ENCODE measurements at regions not wholly inside any gene's neighbourhood (a gene's known extent, or its start where the extent isn't known, plus 50 kb on each side); places are given as distances from the start of the nearest gene placed in this dataset.
"Not testable (repeated sequence)": the region's sequence is repeated elsewhere in the genome, so short reads cannot be mapped to it uniquely, and the experiment has no call there.

DNA sequence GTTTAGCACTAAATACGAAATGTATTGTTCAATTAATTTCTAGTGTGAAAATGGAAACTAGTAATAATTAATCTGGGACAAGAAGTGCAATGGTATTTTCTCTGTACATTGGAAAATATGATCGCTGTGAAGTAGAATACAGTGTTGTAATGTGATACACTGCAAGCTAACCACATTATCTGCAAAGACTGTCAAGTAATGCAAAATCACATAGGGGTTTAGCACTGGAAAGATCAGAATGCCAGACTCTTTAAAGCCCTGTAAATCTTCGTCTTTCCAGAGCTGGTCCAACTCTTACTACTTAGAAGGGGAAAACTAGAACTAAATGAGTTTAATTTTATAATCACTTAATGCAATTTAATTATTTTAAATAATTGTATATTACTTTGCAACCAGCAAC lies 544.5 kb upstream of the ANO3 start:
- no peaks in the 10 kb centered on the region for H3K27me3 ChIP-seq
- H3K4me1 ChIP-seq, result no peaks in the 10 kb centered on the region
- no peak for DNase-seq (ENCODE audit: extremely low spot score in 2 of 2)
- intact Hi-C loops (cut with DNase I), result no loop called here
- TF ChIP-seq, protein P1, sequence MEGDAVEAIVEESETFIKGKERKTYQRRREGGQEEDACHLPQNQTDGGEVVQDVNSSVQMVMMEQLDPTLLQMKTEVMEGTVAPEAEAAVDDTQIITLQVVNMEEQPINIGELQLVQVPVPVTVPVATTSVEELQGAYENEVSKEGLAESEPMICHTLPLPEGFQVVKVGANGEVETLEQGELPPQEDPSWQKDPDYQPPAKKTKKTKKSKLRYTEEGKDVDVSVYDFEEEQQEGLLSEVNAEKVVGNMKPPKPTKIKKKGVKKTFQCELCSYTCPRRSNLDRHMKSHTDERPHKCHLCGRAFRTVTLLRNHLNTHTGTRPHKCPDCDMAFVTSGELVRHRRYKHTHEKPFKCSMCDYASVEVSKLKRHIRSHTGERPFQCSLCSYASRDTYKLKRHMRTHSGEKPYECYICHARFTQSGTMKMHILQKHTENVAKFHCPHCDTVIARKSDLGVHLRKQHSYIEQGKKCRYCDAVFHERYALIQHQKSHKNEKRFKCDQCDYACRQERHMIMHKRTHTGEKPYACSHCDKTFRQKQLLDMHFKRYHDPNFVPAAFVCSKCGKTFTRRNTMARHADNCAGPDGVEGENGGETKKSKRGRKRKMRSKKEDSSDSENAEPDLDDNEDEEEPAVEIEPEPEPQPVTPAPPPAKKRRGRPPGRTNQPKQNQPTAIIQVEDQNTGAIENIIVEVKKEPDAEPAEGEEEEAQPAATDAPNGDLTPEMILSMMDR (IDR thresholded peaks at IDR 0.05), result no peak
- TF ChIP-seq POLR2AphosphoS5 (IDR thresholded peaks at IDR 0.05; ENCODE audit: insufficient read depth in 1 of 2, low read depth in 1 of 2), result no peak
- no peak for TF ChIP-seq POLR2A (IDR thresholded peaks at IDR 0.05)
- H3K9me3 ChIP-seq, result no peaks in the 10 kb centered on the region
- no peak overlapping the region for H3K27ac ChIP-seq
- no peaks in the 10 kb centered on the region for H3K36me3 ChIP-seq
- no peak overlapping the region for H3K4me3 ChIP-seq

DNA sequence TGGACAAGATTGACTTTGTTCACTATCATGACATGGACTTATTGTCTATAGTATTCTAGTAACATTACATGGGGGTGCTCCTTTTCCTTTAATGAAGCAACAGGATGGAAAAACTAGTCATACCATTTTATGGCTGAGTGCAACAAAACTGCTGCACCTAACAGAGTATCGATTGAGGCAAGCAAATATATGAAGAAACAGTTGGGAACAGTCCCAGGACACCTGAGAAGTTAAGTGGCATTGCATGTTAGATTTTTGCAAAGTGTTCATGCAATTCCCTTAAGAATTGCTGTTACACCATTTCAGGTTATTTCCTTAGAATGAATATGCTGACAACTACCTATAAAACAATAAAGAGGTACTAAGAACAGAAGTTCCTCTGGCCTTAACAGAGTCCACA lies 541.5 kb upstream of the ANO3 start:
- Histone ChIP-seq H3K27me3 (no peaks in the 10 kb centered on the region), H3K9me3 (no peaks in the 10 kb centered on the region), H3K36me3 (no peaks in the 10 kb centered on the region), H3K4me3 (no peak overlapping the region), H3K4me1 (no peaks in the 10 kb centered on the region), H3K27ac (no peak overlapping the region)
- DNase-seq (ENCODE audit: extremely low spot score in 2 of 2), result no peak
- TF ChIP-seq, protein P1 (IDR thresholded peaks at IDR 0.05), result no peak
- TF ChIP-seq POLR2AphosphoS5 (IDR thresholded peaks at IDR 0.05; ENCODE audit: insufficient read depth in 1 of 2, low read depth in 1 of 2), result no peak
- no peak for TF ChIP-seq POLR2A (IDR thresholded peaks at IDR 0.05)
- intact Hi-C loops (cut with DNase I), result no loop called here

DNA sequence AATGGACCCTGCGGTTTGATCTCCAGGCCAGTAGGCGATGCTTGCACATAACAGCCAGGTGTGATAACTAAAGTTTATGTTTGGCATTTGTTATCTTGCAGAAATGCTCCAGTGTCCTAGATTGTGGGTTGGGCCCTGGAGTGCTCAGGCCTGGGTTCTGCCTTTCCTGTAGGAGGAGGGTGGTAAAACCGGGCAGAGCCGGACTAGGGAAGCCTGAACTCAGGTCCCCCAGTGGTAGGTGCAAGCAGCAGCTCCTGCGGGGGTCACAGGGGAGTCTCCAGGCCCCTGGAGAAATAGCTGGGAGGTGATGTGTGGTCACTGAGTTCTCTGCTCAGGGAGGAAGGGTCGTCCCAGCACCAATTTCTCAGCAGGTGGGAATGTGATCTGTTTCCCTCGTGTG lies 538.3 kb upstream of the ANO3 start:
- Histone ChIP-seq H3K36me3 (no peaks in the 10 kb centered on the region), H3K4me1 (no peaks in the 10 kb centered on the region), H3K27me3 (no peaks in the 10 kb centered on the region), H3K27ac (no peak overlapping the region), H3K9me3 (no peaks in the 10 kb centered on the region), H3K4me3 (no peak overlapping the region)
- TF ChIP-seq, protein P1 (IDR thresholded peaks at IDR 0.05), result no peak
- no peak for TF ChIP-seq POLR2A (IDR thresholded peaks at IDR 0.05)
- no peak for TF ChIP-seq POLR2AphosphoS5 (IDR thresholded peaks at IDR 0.05; ENCODE audit: insufficient read depth in 1 of 2, low read depth in 1 of 2)
- DNase-seq (ENCODE audit: extremely low spot score in 2 of 2), result no peak
- intact Hi-C loops (cut with DNase I), result no loop called here

DNA sequence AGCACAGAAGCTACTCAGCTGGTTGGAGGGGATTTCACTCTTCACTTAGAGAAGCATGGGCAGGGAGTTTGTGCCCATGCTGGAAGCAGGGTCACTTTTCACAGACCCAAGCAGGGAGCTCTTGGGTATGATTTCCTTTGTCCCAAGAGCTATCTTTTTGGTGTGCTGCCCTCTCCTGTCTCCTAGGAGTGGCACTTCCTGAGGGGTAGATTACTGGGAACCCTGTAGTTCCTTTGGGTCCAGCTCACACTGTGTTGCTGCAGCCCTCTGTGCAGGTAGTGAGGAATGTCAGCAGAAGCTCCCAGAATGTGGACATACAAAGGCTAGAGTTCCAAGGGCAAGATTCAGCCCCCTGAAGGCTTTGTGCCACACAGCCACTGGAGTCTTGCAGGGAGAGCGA lies 537.1 kb upstream of the ANO3 start:
- Histone ChIP-seq H3K27ac (no peak overlapping the region), H3K27me3 (no peaks in the 10 kb centered on the region), H3K4me1 (no peaks in the 10 kb centered on the region), H3K4me3 (no peak overlapping the region), H3K9me3 (no peaks in the 10 kb centered on the region), H3K36me3 (no peaks in the 10 kb centered on the region)
- TF ChIP-seq POLR2AphosphoS5 (IDR thresholded peaks at IDR 0.05; ENCODE audit: insufficient read depth in 1 of 2, low read depth in 1 of 2), result no peak
- TF ChIP-seq POLR2A (IDR thresholded peaks at IDR 0.05), result no peak
- no peak for DNase-seq (ENCODE audit: extremely low spot score in 2 of 2)
- intact Hi-C loops (cut with DNase I), result no loop called here

DNA sequence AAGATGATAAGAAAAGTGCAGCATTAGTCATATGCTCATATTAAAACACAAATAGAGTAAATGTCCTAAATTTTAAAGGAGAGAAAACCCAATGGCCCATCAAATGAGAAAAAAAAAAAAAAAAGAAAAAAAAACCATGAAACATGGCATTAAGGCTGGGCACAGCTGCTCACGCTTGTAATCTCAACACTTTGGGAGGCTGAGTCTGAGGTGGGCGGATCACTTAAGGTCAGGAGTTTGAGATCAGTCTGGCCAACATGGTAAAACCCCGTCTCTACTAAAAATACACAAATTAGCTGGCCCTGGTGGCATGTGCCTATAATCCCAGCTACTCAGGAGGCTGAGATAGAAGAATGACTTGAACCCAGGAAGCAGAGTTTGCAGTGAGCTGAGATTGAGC lies 515.5 kb upstream of the ANO3 start:
- H3K36me3 ChIP-seq, result no peaks in the 10 kb centered on the region
- H3K27ac ChIP-seq, result no peak overlapping the region
- H3K9me3 ChIP-seq, result no peaks in the 10 kb centered on the region
- intact Hi-C loops (cut with DNase I), result no loop called here
- H3K4me1 ChIP-seq, result no peaks in the 10 kb centered on the region
- no peaks in the 10 kb centered on the region for H3K27me3 ChIP-seq
- DNase-seq (ENCODE audit: extremely low spot score in 2 of 2), result no peak
- H3K4me3 ChIP-seq, result no peak overlapping the region
- TF ChIP-seq POLR2AphosphoS5 (IDR thresholded peaks at IDR 0.05; ENCODE audit: insufficient read depth in 1 of 2, low read depth in 1 of 2) (no peak), POLR2A (IDR thresholded peaks at IDR 0.05) (no peak)
- TF ChIP-seq, protein P1 (IDR thresholded peaks at IDR 0.05), result no peak

DNA sequence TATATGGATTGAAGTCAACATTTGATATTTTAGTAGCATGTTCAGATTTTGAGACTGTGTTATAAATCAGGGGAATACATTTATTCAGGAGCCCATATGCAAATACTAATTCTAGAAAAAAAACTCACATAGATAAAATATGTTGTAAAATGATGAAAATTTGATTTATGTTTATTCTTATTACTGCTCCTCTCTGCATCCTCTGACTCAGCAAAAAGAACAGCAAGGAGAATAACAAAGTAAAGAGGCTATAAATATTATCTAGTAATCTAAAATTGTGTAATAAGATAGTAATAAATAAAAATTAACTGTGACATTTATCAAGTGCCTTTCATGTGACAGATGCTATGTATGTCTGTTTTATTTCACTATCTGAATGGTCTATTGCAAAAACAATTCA lies 507.2 kb upstream of the ANO3 start:
- H3K4me1 ChIP-seq, result no peaks in the 10 kb centered on the region
- H3K9me3 ChIP-seq, result no peaks in the 10 kb centered on the region
- no peak overlapping the region for H3K4me3 ChIP-seq
- TF ChIP-seq POLR2A (IDR thresholded peaks at IDR 0.05), result no peak
- TF ChIP-seq POLR2AphosphoS5 (IDR thresholded peaks at IDR 0.05; ENCODE audit: insufficient read depth in 1 of 2, low read depth in 1 of 2), result no peak
- TF ChIP-seq, protein P1 (IDR thresholded peaks at IDR 0.05), result no peak
- H3K27me3 ChIP-seq, result no peaks in the 10 kb centered on the region
- no peak overlapping the region for H3K27ac ChIP-seq
- H3K36me3 ChIP-seq, result no peaks in the 10 kb centered on the region
- intact Hi-C loops (cut with DNase I), result no loop called here
- DNase-seq (ENCODE audit: extremely low spot score in 2 of 2), result no peak

DNA sequence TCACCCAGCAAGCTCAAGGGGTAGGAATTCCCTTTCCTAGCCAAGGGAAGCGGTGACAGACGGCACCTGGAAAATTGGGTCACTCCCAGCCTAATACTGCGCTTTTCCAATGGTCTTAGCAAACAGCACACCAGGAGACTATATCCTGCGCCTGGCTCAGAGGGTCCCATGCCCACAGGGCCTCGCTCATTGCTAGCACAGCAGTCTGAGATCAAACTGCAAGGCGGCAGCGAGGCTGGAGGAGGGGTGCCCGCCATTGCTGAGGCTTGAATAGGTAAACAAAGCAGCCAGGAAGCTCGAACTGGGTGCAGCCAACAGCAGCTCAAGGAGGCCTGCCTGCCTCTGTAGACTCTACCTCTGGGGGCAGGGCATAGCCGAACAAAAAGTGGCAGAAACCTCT lies 500.4 kb upstream of the ANO3 start:
- H3K27me3 ChIP-seq; H3K4me1 ChIP-seq; DNase-seq (ENCODE audit: extremely low spot score in 2 of 2); H3K4me3 ChIP-seq; H3K27ac ChIP-seq; H3K36me3 ChIP-seq; H3K9me3 ChIP-seq: not testable (repeated sequence)
- intact Hi-C loops (cut with DNase I), result loop anchor here (10.0 kb wide), 1 partner anchor 1857 kb away; no protein-coding TSS in a partner anchor

Data from vagina (tissue), 2 donors.